ENCODE measurements at regions not wholly inside any gene's neighbourhood (a gene's known extent, or its start where the extent isn't known, plus 50 kb on each side); places are given as distances from the start of the nearest gene placed in this dataset.

DNA sequence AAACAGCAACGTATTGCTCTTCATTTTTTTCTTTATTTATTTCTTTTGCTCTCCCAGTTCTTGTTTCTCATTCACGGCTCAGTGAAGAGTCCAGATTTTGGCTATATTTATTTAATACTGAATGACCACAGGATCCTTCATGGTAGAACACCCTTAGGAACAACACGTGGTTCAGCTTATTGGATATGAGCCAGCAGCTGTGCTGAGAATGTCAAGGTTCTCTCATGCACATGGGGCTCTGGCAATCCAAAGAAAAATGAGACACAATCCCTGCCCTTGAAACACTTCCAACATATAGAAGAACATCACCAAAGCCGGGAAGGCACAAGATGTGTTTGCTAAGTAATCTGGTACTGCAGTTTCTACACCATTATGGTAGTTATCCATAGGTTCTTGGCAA, 852.9 kb downstream of the SORCS1 start:
- Histone ChIP-seq H3K27me3 (replicated peaks in 1 of 7) (no peaks in the 10 kb centered on the region), H3K4me1 (no peaks in the 10 kb centered on the region), H3K36me3 (no peaks in the 10 kb centered on the region), H3K9me3 (no peaks in the 10 kb centered on the region), H3K27ac (no peak overlapping the region), H3K4me3 (no peak overlapping the region)
- intact Hi-C loops (cut with DNase I; ENCODE audit: low total_unique reads), result no loop called here
- DNase-seq, result no peak
- 68 to 80% (median 71%) methylated on average over 4 of the region's 4 CpGs for WGBS, 5 donors
- TF ChIP-seq, protein P1, sequence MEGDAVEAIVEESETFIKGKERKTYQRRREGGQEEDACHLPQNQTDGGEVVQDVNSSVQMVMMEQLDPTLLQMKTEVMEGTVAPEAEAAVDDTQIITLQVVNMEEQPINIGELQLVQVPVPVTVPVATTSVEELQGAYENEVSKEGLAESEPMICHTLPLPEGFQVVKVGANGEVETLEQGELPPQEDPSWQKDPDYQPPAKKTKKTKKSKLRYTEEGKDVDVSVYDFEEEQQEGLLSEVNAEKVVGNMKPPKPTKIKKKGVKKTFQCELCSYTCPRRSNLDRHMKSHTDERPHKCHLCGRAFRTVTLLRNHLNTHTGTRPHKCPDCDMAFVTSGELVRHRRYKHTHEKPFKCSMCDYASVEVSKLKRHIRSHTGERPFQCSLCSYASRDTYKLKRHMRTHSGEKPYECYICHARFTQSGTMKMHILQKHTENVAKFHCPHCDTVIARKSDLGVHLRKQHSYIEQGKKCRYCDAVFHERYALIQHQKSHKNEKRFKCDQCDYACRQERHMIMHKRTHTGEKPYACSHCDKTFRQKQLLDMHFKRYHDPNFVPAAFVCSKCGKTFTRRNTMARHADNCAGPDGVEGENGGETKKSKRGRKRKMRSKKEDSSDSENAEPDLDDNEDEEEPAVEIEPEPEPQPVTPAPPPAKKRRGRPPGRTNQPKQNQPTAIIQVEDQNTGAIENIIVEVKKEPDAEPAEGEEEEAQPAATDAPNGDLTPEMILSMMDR (IDR thresholded peaks at IDR 0.05 in 8 of 11, conservative IDR thresholded peaks at IDR 0.05 in 3 of 11), result no peak
- TF ChIP-seq POLR2AphosphoS5 (IDR thresholded peaks at IDR 0.05) (no peak), POLR2A (IDR thresholded peaks at IDR 0.05) (no peak)

DNA sequence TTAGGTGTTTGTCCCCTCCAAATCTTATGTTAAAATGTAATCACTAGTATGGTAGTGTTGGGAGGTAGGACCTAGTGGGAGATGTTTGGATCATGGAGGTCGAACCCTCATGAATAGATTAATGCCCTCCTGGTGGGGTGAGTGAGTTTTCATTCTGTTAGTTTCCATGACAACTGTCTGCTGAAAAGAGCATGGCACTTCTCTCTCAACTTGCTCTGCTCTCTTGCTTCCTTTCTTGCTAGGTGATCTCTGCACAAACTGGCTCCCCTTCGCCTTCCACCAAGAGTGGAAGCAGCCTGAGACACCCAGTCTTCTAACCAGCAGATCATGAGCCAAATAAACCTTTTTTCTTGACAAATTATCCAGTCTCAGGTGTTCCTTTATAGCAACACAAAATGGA, 853.9 kb downstream of the SORCS1 start:
- no peak overlapping the region for H3K27ac ChIP-seq
- no peaks in the 10 kb centered on the region for H3K27me3 ChIP-seq (replicated peaks in 1 of 7)
- TF ChIP-seq, protein P1 (IDR thresholded peaks at IDR 0.05 in 8 of 11, conservative IDR thresholded peaks at IDR 0.05 in 3 of 11), result no peak
- TF ChIP-seq POLR2A (IDR thresholded peaks at IDR 0.05) (no peak), POLR2AphosphoS5 (IDR thresholded peaks at IDR 0.05) (no peak)
- H3K4me1 ChIP-seq, result no peaks in the 10 kb centered on the region
- no peaks in the 10 kb centered on the region for H3K36me3 ChIP-seq
- H3K9me3 ChIP-seq, result no peaks in the 10 kb centered on the region
- H3K4me3 ChIP-seq, result no peak overlapping the region
- WGBS, 5 donors, result 44 to 63% (median 57%) methylated on average over 2 of the region's 2 CpGs
- no peak for DNase-seq
- intact Hi-C loops (cut with DNase I; ENCODE audit: low total_unique reads), result no loop called here

DNA sequence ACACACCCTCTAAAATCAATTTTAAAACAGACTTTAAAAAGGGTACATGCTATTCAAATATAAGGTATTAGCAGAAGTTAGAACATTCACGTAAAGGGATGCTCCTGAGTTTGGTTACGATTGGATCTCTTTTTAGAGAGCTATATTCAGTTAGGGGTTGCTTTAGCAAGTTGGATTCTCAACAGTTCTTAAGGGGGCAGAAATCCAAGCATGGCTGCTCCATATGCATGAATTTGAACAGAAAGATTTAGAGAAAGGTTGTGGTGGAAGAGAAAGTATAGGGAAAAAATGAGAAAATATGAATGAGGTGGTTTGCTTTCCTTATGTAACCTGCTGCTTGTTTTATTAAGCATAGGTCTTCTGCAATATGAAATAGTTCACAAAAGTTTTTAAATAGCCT, 855.1 kb downstream of the SORCS1 start:
- intact Hi-C loops (cut with DNase I; ENCODE audit: low total_unique reads), result no loop called here
- Histone ChIP-seq H3K36me3 (no peaks in the 10 kb centered on the region), H3K4me1 (no peaks in the 10 kb centered on the region), H3K9me3 (no peaks in the 10 kb centered on the region), H3K27me3 (replicated peaks in 1 of 7) (no peaks in the 10 kb centered on the region), H3K4me3 (no peak overlapping the region), H3K27ac (no peak overlapping the region)
- WGBS, 5 donors, result 73 to 91% (median 86%) methylated on average over 2 of the region's 2 CpGs
- TF ChIP-seq POLR2AphosphoS5 (IDR thresholded peaks at IDR 0.05), result no peak
- TF ChIP-seq, protein P1 (IDR thresholded peaks at IDR 0.05 in 8 of 11, conservative IDR thresholded peaks at IDR 0.05 in 3 of 11), result no peak
- TF ChIP-seq POLR2A (IDR thresholded peaks at IDR 0.05), result no peak
- no peak for DNase-seq

DNA sequence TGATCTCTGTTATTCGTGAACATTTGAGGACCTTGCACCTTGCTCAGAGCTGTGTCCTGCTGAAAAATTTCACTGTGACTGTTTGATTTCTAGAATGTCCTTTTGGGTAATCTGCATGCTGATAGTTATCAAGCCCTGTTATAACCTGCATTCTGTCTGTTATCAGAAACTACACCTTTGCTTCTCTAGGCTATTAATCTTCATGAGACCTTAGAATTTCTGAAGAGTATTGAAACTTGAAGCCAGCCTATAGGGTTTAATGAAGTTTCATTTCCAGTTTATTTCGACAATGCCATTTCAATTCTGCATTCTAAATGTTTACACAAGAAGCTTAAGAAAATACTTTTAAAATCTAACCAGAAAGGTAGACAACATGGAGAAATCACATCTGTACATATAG, 856.2 kb downstream of the SORCS1 start:
- H3K4me1 ChIP-seq, result no peaks in the 10 kb centered on the region
- no peaks in the 10 kb centered on the region for H3K27me3 ChIP-seq (replicated peaks in 1 of 7)
- no peaks in the 10 kb centered on the region for H3K9me3 ChIP-seq
- no peak overlapping the region for H3K27ac ChIP-seq
- DNase-seq, result no peak
- TF ChIP-seq POLR2A (IDR thresholded peaks at IDR 0.05) (no peak), POLR2AphosphoS5 (IDR thresholded peaks at IDR 0.05) (no peak)
- TF ChIP-seq, protein P1 (IDR thresholded peaks at IDR 0.05 in 8 of 11, conservative IDR thresholded peaks at IDR 0.05 in 3 of 11), result no peak
- no peak overlapping the region for H3K4me3 ChIP-seq
- 72 to 79% (median 77%) methylated on average over 2 of the region's 2 CpGs for WGBS, 5 donors
- H3K36me3 ChIP-seq, result no peaks in the 10 kb centered on the region
- intact Hi-C loops (cut with DNase I; ENCODE audit: low total_unique reads), result no loop called here

Measured in spleen (tissue), 11 donors.